Retinal pigment epithelial cell (primary cell): ENCODE measurements at regions not wholly inside any gene's neighbourhood (a gene's known extent, or its start where the extent isn't known, plus 50 kb on each side); places are given as distances from the start of the nearest gene placed in this dataset.

ENCODE experiments used
- DNase-seq: peaks from one replicate; pipeline ENCODE4 v3.0.0-alpha.2; 2010; ENCODE audit warnings: low read depth
- H3K4me3 ChIP-seq: 2 replicates; pipeline ENCODE4 v1.5.1; 2011; ENCODE audit warnings: mild to moderate bottlenecking, low read length, control low read depth, moderate library complexity
- TF ChIP-seq, protein P1 (sequence below): conservative IDR thresholded peaks from 2 replicates; pipeline ENCODE4 v1.5.1; 2011; ENCODE audit warnings: low read depth, low read length, control low read depth, inconsistent platforms

DNA sequence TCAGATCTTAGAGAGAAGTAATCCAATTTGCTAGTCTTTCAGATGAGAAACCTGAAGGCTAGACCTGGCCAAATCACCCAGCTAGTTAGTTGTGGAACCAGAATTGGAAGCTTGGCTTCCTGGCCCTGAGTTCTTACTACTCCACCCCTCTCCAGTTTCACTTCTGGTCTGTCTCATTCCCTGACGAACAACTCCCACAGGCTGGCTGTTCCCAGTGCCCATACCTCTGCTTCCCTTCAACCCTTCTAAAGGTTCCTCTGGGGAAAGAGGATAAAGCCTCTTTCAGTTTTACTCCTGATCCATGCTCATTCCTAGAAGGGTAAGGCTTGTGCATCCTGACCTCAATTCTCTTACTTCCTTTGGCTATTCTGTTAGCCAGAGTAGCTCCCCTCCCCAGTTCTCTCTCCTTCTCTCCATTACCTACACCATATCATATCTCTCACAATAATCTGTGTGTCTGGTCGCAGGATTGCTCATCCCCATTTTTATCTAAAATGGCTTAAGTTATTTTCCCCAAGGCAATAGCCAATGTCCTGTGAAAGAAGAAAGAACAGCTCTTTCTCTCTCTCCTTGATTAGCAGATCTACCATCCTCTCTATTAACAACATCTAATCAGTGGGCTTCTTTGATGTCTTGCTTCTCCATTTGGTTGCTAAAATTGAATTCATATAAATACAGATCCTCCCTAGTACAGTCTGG lies 155.0 kb upstream of the MAOA start:
- TF ChIP-seq, protein P1, sequence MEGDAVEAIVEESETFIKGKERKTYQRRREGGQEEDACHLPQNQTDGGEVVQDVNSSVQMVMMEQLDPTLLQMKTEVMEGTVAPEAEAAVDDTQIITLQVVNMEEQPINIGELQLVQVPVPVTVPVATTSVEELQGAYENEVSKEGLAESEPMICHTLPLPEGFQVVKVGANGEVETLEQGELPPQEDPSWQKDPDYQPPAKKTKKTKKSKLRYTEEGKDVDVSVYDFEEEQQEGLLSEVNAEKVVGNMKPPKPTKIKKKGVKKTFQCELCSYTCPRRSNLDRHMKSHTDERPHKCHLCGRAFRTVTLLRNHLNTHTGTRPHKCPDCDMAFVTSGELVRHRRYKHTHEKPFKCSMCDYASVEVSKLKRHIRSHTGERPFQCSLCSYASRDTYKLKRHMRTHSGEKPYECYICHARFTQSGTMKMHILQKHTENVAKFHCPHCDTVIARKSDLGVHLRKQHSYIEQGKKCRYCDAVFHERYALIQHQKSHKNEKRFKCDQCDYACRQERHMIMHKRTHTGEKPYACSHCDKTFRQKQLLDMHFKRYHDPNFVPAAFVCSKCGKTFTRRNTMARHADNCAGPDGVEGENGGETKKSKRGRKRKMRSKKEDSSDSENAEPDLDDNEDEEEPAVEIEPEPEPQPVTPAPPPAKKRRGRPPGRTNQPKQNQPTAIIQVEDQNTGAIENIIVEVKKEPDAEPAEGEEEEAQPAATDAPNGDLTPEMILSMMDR = no peak
- no peak overlapping the region for H3K4me3 ChIP-seq
- DNase-seq = no peak

DNA sequence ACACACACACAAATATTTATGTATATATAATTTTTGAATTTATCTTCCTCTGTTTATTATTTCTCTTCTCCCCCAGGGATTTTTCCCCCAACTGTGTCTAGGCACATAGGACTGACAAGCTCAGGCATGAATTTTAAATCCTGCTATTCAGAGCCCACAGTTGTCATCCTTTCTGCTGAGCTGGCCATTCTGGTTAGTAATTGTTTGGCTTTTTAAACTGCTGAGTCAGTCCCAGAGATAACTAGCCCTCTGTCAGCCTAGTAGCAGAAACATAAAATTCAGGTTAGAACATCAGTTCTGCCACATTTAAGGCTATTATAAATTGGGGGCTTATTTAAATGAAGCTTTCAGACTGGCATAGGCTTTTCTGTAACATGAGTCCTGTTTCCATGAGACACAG lies 151.7 kb upstream of the MAOA start:
- TF ChIP-seq, protein P1 = no peak
- DNase-seq = no peak
- H3K4me3 ChIP-seq = no peak overlapping the region

DNA sequence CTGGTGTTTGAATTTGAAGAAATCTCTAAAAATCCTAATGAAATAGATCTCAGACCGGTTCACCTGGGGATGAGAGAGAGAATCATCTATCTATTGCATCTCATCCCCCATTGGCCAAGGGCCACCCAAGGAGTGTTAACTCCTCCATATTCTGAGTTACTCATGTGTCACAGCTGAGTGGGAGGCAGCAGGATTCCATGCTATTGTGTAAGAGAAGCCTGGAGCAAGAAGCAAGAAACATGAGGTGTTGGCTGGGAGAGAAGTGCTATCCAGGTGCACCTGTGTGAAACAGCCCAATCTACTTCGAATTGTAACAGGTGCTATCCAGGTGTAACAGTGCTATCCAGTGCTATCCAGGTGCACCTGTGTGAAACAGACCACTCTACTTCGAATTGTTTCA lies 150.3 kb upstream of the MAOA start:
- DNase-seq = no peak
- TF ChIP-seq, protein P1 = no peak

DNA sequence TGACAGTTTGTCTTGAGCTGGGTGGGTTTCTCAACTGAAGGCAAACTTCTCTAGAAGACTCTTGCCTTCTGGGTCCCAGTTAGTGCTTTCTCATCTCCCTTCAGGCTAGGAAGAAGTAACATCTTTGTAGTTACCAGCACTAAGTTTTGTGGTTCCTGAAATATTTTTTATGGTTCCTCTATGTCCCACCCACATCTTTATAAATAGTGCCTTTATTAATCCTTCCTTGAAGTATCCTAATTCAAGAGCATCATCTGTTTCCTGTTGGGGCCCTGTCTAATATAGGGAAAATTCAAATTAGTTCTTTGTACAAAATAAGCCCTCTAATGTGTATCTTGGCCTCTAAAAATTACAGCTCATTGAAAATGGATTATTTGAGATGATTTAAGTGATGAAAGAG lies 147.4 kb upstream of the MAOA start:
- DNase-seq = no peak
- TF ChIP-seq, protein P1 = no peak
- H3K4me3 ChIP-seq = no peak overlapping the region

More for the DNA sequence above, 150.3 kb upstream of the MAOA start:
- H3K4me3 ChIP-seq = no peak overlapping the region

DNA sequence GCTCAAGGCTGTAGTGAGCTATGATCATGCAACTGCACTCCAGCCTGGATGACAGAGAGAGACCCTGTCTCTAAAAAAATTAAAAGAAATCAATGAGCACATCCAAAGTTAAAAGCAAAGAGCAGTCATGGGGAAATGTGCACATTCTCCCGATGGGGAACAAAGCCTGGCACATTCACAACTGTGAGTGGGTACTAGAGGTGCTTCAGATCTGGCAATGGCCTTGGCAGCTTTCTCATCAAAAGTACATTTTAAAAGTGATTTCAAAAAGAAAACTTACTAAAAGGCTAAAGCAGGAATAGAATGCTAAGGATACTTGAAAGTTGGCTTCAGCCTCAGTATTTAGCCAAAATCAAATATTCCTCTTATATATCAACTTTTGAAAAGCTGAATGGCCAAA lies 145.9 kb upstream of the MAOA start:
- no peak for DNase-seq
- TF ChIP-seq, protein P1 = no peak
- H3K4me3 ChIP-seq = no peak overlapping the region

DNA sequence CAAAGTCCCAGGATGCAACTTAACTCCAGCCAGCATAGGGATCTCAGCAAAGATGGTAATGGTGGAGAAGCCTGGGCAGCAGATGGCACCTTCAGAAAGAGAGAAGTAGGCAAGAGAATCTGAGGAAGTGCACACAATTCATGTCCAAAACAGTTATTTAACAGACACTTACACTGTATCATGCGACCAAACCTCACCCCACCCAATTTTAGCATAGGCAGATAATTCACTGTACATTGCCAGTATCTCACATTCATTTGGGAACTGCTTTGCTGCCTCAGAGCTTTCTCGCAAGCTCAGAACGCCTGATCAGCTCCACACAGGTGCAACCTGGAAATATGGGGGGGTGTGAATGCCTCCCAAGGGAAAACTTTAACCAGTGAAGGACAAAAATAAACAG lies 143.0 kb upstream of the MAOA start:
- TF ChIP-seq, protein P1 = no peak
- no peak overlapping the region for H3K4me3 ChIP-seq
- DNase-seq = no peak

DNA sequence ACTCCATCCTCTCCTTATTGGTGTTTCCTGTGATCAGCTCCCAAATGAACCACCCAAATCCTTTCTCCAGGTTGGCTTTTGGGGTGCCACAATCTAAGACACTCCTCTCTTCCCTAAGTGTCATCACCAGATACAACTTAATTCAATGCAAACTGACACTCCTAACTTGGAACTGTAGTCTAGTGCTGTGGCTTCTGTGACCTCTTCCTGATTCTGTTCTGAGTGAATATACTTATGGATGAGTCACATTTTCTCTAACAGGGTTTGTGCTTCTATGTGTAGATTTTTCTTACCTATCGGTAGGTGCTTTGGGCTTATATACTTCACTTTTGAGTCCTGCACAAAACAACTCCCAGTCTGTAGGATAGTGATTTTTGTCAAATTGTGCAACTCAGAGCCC lies 141.3 kb upstream of the MAOA start:
- no peak for DNase-seq
- H3K4me3 ChIP-seq = no peak overlapping the region
- TF ChIP-seq, protein P1 = no peak
